ENCODE measurements at regions not wholly inside any gene's neighbourhood (a gene's known extent, or its start where the extent isn't known, plus 50 kb on each side); places are given as distances from the start of the nearest gene placed in this dataset.
"Not testable (repeated sequence)": the region's sequence is repeated elsewhere in the genome, so short reads cannot be mapped to it uniquely, and the experiment has no call there.

- no peak for DNase-seq
Observed at GRCh38 chr17:56694825-56695224, 101.3 kb downstream of the NOG start.

DNA sequence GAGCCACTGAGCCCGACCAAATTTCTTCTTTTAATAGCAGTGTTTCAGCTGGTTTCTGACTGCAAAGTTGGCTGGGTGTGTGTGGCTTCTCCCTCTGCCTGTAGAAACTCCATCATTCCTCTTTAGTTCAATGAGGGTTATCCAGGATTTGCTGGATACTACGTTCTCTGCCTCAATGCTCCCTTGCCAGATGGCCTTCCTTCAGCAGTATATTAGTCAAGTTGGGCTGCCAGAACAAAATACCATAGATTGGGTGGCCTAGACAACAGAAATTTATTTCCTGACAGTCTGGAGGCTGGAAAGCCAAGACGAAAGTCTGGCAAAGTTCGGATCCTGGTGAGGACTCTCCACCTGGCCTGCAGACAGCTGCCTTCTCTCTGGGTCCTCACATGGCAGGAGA is 103.7 kb downstream of the NOG start:
- no peak for DNase-seq

GRCh38 chr17:56699186-56699894 is 105.8 kb downstream of the NOG start:
- DNase-seq = peak; percentile 51

GRCh38 chr17:56700919-56701420 is 107.5 kb downstream of the NOG start:
- no peak for DNase-seq

DNA sequence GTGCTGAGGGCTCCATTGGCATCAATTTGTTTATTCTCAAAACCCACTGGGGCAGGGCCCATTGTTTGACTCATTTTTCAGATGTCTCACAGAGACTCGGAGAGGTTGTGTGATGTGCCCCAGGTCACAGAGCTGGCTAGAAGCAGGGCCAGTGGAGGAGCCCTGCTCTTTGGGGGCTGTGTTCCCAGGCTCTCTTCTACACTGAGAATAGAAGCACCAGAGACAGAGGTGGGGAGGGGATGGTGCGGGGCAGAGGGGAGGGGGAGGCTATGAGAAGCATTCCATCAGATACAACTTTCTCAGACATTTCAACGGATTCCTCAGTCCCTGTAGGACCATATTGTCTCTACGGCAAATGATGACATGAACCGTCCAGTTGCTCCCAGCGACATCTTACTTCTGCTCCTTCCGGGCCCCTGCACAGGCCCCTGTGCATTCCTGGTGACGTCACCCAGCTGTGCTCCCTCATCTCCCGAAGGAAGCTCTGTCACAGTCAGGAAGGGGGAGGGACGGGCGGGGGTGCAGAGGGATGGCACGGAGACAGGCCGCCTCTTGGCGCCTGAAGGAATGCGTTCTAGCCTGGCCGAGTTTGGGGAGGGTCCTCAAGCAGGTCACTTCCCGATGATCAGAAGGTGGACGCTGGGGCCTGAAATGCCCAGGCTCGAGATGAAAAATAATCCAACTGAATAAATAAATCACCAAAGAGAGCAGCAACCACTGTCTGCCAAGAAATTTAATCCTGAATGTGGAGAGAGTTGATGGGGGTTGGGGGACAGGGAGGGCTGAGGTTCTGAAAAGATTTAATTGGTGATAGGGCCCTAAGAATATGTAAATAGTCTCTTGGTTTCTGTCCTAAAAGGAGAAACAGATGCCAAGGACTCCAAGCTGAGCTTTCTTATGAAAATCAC is 114.1 kb downstream of the NOG start:
- DNase-seq = no peak

GRCh38 chr17:56708220-56708558 is 114.7 kb downstream of the NOG start:
- DNase-seq = no peak

DNA sequence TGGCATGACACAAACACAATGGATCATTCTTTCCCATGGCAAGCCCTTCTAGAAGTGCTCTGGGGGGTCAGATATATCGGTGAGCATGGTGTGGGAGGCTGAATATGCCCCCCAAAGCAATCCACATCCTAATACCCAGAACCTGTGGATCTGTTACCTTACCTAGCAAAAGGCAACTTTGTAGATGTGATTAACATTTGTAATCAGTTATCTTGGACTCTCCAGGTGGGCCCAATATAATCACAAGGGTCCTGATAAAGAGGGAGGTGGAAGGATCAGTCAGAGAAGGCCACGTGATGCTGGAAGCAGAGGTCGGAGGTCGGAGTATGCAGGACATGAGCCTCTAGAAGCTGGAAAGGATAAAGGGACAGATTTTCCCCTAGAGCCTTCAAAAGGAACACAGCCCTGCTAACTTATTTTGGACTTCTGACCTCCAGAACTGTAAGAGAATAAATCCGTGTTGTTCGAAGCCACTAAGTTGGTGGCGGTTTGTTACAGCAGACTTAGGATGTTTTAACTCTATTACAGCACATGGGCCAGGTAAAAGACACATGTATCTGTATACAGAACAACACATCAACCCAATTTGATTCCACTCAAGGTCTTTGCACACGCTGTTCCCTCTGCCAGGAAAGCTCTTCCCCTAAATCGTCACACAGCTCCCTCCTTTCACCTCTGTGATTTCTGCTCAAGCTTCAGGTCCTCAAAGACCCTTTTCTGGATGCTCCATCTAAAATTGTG is 115.3 kb downstream of the NOG start:
- no peak for DNase-seq

DNA sequence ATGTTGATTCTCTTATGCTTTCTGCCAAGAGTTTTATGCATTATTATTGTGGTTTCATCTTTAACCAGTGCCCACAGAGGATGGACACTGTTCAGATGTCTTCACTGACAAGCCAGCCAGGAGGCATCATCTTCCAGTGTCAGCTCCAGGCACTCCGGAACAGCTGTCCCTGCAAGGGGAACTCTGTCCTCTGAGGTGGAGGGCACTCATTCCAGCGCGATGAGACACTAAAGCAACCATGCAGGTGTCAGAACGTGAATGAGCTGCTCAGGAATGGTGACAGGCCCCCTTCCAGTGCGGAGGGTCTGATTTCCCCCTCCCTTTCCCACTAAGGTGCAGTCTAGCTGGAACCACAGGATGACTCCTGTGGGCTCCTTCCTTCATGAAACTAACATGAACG is 117.5 kb downstream of the NOG start:
- no peak for DNase-seq

DNA sequence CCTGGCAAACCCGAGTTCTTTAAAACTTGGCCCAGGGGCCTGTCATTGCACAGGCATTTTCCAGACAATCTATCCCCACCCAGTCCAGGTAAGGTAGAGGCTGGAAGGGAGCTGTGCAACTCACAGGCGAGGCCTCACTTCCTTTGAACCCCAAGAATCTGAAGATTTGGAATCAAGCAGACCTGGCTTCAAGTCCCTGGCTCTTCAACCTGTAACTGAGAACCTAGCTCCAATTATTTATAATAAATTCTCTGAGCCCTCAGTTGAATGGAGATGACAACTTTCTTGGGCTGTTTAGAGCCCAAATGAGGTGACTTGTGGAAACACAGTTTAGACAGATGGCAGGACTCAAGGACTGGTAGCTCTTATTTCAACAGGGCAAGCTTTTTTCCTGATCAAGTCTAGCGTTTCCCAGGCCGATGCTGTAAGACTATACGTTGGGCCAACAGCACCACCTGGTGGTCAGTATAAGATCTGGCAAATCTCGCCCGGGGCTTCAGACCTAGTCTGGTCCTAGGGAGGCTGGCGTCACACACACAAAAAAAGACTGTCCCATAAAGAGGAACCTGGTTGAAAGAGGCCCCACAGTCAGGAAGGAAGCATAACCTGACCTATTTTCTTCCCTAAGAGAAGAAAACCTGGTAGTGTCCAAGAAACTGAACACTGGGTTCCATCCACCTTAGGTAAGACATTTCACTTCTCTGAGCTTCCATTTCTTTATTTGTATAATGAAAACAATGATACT is 117.9 kb downstream of the C17orf67 start:
- peak; percentile 32 for DNase-seq

GRCh38 chr17:56717471-56717870 is 116.2 kb downstream of the C17orf67 start:
- DNase-seq = no peak

DNA sequence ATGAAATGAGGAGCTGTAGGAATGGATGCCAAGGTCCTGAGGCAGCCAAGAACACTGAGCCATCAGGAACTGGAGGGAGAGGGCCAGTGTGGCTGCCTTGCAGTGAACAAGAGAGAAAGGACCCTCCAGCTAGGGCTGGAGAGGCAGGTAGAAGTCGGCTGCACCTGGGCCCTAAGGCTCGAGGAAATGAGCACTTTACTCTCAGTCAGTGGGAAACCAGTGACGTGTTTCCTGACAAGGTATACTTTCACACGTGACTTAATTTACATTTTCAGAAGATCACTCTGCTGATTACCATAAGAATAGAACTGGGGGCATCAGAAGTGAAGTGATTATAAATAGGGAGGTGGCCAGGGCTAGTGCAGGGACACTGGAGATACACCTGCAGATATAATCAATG is 115.2 kb downstream of the C17orf67 start:
- DNase-seq = no peak

DNA sequence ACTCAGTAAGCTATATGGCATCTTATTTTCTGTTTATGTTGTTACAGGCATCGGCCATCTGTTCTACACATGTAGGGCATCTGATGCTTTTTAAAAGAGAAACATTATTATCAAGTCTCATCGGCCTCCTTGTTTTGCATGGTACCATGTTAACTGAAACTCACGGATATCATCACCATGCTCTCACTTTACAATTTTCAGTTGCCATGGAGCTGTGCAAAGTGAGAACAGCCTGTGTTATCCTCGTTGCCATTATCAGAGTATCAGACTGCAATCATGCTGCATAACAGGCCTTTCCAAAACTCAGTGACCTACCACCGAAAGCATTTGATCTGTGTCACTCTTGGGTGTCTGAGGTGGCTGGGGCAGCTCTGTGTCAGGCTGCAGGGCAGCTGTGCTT is 110.3 kb downstream of the C17orf67 start:
- DNase-seq = no peak

DNA sequence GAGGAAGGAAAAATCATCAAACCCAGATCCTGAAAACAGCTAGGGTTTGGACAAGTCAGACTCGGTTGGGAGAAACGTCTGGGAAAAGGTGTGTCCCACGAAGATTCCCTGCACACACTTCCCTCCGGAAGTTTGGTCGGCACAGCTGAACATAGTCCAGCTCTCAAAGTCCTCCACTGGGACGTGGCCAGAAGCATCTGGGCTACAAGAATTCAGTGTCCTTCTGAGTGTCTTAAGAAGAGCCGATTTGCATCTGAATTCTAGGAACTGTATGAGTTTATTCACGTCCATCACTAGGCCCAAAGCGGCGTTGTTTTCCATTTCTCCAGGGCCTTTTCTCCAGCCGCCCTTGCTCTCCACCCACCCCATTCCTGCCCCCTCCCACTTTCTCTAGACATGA is 109.1 kb downstream of the C17orf67 start:
- DNase-seq = no peak

DNA sequence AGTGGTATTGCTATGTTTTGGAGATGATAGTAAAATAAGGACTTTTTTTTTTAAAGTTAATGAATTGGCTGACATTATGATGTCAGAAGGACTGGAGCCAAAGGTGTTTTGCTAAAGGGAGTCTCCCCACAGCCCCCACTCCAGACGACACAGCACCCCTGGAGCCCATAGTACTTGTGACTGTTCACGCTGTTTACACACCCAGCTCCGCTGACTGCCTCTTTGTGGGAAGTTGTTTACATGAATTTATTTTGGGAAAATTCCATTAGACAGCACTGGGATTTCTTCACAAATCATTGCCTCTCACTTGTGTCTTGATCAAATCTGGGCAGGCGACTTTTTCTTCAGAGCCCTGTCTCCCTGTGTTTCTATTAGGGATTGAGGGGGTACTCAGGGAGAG is 108.6 kb downstream of the C17orf67 start:
- DNase-seq = no peak

GRCh38 chr17:56727876-56728617 is 105.7 kb downstream of the C17orf67 start:
- DNase-seq = no peak

DNA sequence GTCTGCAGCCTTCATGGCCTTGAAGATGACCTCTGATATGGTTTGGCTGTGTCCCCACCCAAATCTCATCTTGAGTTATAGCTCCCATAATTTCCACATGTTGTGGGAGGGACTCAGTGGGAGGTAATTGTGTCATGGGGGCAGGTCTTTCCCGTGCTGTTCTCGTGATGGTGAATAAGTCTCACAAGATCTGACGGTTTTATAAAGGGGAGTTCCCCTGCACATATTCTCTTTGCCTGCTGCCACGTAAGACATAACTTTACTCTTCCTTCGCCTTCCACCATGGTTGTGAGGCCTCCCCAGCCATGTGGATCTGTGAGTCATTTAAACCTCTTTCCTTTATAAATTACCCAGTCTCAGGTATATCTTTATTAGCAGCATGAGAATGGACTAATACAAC is 102.6 kb downstream of the C17orf67 start:
- not testable (repeated sequence) for DNase-seq

DNA sequence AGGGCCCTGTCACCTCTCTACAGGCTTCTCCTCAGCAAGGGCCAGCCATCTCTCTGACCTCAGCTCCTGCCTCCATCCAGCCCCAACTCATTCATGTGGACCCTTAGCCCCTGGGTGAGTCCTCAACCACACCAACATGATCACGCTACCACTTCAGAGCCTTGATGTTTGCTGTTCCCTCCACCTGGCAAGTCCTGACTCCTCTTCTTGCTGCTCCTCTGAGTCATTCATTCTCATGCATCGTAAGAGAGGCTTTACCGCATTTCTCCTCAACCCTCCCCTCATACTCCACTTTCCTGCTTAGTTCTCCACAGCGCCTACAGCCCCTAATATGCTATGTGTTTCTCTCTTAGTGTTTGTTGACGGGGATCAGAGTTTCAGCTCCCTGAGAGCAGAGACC is 99.9 kb downstream of the C17orf67 start:
- no peak for DNase-seq

DNA sequence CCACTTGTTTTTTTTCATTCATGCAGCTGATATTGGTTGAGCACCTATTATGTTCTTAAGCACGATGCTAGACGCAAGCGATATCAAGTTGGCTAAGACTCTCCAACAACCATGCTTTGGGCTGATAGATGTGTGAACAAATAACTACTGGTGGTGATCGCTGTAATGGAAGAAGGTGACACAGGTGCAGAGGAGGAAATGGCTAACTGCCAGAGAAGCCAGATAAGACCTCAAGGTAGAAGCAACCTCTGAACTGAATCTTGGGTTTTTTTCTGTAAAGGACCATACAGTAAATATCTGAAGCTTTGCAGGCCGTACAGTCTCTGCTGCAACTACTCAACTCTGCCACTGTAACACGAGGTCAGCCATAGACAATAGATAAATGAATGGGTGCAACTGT is 97.9 kb downstream of the C17orf67 start:
- DNase-seq = no peak

GRCh38 chr17:56737421-56738161 is 96.1 kb downstream of the C17orf67 start:
- no peak for DNase-seq

DNA sequence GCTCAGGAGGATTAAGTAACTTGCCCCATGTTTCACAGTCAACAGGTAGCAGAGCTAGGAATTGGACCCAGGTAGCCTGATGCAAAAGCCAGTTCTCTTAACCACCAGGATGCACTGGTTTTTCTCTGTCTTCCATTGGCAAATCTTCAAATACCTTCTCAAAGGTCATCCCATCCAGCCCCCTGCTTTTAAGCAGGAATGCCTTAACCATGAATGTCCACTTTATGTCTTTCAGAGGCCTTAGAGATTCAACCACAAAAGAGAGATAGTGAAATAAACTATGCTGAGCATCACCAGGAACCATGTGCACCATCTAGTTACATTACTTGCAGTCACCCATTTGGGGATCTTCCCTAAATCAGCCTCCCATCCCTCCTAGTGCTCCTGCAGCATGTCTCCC is 94.3 kb downstream of the C17orf67 start:
- no peak for DNase-seq

GRCh38 chr17:56739776-56740175 is 93.9 kb downstream of the C17orf67 start:
- DNase-seq = no peak
